CD4-positive, alpha-beta T cell treated with Interleukin-17A for 4 hours (primary cell): ENCODE measurements at regions not wholly inside any gene's neighbourhood (a gene's known extent, or its start where the extent isn't known, plus 50 kb on each side); places are given as distances from the start of the nearest gene placed in this dataset.

Experiments used
- DNase-seq: peaks from one replicate; pipeline ENCODE4 v3.0.0-alpha.2; 2020; ENCODE audit warnings: mixed read lengths

GRCh38 chr1:88275259-88275862, 408.7 kb upstream of the PKN2 start:
- DNase-seq: no peak

GRCh38 chr1:88276163-88276562, 407.9 kb upstream of the PKN2 start:
- DNase-seq: no peak

DNA sequence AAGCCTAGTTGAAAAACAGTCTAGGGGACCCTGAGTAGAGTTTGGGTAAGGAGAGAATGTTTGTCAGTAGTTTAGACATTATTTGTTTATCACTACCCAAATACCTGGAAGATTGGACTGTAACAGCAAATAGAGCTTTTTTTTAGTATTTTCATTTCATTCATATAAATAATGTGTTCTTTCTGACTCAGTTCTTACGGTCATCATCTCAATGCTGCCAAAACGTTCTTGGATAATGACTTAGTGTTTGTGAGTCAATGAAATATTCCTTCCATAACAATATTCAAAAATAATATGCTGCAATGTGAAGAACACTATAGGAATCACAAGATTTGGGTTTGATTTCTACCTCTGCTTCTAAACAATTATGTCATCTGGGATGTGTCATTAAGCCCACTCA, 400.0 kb upstream of the PKN2 start:
- no peak for DNase-seq

DNA sequence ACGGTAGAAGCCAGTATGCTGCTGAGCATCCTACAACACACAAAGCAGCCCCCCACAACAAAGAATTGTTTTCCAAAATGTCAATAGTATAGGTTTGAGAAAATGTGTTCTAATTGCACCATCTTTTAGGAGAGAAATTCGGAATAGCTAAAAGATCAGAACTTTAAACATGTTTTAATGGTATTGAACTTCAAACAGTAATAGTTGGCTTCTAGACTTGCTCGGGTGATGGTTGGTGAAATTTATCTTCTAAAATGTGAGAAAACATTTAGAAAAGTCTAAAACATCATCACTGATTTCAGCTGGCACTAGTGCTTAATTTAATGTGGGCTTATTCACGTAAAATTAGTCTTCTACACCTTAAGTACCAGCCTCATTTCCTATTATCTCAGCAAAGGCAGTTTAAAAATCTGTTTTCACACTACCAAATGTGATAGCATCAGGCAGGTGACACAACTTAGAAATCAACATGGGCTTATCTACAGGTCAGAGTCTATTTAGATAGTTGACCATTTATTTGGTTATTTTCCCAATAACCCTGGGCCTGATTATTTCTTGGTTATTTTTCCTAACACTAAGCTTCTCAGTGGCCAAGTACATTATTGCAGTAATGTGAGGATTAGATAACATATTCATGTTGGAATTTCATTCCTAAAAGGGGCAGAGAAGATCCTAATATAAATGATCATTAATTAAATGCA, 399.3 kb upstream of the PKN2 start:
- DNase-seq: no peak

GRCh38 chr1:88286716-88287115, 397.4 kb upstream of the PKN2 start:
- no peak for DNase-seq

GRCh38 chr1:88288571-88288970, 395.5 kb upstream of the PKN2 start:
- DNase-seq: no peak

GRCh38 chr1:88289401-88290102, 394.5 kb upstream of the PKN2 start:
- DNase-seq: no peak

DNA sequence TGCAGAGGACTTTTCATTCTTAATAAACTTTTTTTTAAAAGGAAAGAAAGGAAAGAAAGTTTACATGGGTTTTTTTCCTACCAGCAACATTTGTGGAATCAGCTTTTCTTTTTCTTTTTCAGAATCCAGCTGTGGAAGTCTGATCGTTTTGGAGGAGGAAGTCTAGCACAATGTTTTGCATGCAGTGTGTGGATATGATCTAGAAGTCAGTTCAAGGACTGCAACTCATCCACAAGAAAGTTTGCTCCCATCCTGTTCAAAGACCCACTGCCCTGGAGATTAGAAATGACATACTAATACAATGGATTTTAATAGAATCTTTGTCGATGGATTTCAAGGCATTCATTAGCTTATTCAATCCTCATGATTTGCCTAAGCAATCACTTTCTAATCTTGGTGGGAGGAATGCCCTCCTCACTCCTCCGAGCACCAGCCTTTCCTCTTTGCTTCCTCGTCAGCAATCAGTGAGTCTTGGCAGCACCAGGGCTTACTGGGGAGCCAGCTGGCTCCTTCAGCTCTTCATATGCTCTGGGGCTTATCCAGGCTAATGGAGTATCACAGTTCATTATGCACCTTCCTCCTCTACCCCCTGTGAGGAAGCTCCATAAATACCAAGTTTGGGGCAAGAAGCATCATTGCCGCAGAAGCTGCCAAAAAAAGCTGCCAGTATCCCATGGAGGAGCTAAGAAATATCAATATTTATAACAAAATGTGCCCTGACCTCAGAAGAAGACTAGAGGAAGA, 392.3 kb upstream of the PKN2 start:
- DNase-seq: no peak

GRCh38 chr1:88293691-88294190, 390.3 kb upstream of the PKN2 start:
- DNase-seq: no peak

GRCh38 chr1:88296227-88296626, 387.8 kb upstream of the PKN2 start:
- DNase-seq: no peak

DNA sequence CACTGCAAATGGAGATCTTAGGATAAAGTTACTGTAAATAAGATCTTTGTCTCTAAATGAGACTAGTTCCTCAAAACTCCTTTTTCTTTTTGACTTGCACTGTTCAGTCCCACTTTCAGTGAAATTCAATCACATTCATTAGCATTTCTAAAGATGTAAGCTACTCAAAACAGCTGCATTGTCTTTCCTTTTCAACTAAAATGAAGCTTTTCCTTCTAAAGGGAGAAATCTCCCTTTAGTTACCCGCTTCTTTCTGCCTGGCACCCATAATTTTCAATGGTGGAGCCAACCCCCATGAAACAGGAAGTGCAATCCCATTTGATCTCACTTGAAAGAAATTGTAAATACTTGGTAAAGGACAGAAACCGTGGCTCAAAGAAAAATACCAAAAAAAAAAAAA, 387.4 kb upstream of the PKN2 start:
- DNase-seq: no peak

DNA sequence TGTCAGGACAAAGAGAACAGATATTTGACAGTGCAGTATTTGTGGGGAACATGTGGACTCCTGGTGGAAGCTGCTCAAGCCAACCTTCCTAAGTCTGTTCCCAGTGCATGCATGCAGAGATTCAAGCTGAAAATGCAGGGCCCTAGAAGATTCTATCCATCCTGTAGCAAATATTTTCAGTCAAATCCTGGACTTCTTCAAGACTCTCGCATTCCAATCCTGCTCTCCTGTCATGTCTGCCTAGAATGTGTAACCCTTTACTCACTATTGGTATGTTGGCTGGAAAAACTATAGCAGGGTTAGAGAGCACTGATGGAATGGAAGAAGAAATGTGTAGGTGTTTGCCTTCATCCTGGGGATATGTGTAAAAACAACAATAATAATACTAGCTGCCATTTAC, 385.6 kb upstream of the PKN2 start:
- no peak for DNase-seq

DNA sequence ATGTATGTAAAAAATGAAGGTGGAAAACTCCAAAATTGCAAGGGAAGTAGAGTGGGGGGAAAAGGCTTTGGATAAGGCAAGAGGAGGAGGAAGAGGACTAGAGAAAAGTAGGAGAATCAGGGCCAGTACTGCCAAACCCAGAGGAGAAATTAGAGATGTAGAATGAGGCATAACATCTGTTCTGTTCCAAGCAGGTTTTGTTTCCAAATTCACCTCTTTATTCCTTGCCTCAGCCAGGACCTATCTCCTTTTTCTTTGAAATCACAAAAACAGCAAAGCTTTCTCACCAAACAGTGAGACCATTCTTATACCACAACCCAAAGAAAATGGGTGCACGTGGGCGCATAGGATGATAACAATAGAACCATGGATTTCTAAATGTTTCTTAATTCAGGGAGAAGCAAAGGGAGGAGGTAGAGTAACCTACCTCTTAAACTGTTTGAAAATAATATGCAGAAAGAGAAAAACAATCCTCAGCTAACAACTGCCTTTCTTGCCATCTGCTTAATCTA, 383.3 kb upstream of the PKN2 start:
- no peak for DNase-seq

GRCh38 chr1:88302843-88303486, 381.1 kb upstream of the PKN2 start:
- no peak for DNase-seq

DNA sequence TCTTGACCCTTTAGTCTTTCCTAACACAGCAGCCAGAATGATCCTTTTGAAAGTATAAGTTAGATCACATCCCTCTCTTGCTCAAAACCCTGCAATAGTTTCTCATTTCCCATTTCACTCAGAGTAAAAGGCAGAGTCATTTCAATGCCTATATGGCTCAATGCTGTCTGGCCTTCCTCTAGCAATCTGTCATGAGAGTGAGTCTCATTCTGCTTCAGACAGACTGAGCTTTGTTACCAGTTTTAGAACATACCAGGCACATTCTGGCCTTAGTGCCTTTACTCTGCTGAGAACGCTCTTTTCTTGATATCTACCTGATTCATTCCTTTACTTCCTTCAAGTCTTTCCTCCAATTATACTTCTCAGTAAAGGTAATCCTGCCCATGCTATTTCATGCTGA, 372.8 kb upstream of the PKN2 start:
- DNase-seq: no peak

DNA sequence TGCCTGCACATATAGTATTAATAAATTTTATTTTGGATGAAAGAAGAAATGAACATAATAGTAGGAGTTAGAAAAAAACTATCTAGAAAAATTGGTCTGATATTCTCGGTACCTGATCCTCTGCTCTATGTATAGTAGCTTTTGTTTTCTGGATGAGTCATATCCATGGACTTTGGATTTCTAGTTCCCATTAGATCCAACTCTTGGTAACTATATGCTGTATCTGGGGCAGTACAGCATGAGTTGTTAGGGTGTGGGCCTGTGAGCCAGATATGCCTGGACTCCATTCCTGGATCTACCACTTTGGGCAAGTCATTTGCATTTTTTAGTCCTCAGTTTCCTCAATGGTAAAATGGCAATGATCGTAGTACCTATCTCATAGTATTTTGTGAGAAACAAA, 372.2 kb upstream of the PKN2 start:
- DNase-seq: no peak

DNA sequence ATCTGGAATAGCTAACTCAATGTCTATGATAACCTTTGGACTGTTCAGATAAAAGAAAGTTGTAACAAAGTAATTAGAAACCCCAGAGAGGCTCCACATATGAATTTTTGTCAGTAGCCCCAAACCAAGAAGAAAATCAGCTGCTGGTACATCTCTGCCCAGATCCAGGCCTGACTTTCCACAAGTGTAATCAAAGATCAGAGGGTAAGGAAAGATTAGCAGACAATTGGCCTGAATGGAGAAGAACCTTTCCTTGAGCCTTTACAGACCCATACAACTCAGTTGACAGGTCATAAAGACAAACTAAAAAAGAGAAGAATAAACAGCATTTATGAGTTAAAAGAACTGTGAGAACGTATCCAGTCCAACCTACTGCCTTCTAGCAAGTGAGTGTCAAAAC, 366.7 kb upstream of the PKN2 start:
- DNase-seq: no peak

GRCh38 chr1:88318740-88319139, 365.3 kb upstream of the PKN2 start:
- no peak for DNase-seq

- no peak for DNase-seq
Measured at GRCh38 chr1:88320291-88320690, 363.8 kb upstream of the PKN2 start.

DNA sequence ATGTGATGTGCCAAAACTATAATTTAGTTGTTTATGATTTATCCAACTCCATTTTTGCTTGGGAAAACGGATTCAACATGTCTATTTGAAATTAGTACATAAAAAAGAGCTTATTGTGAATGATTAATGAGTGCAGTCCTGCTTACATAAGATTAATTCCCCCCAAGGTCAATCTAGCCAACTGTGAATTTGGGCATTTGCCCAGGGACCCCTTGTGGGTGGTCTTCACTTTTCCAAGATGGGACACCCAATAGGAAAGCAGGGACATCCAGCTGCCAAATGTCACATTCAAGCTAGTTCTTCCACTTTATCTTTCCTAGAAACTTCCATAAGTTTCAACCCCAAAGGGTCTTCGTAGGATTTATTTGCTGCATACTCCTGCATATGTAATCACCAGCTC, 362.4 kb upstream of the PKN2 start:
- no peak for DNase-seq

DNA sequence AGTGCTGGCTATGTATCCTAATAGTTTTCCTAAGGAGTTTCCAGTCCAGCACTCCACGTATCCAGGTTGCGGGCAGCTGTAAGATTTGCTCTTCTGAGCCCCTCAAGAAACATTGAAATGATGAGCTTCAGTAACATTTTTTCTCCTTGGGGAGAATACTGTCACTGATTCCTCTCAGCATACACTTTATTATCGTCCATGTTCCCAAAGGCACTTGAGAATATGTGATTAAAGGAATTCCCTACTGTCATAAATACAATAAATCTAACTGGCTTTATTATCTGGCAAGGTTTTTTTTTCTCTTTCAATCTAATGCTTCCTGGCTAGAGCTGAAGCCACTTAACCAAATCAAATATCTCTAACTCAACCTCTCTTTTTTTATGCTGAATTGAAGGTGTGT, 359.2 kb upstream of the PKN2 start:
- DNase-seq: no peak

- DNase-seq: no peak
Measured at GRCh38 chr1:88327391-88328267, 356.4 kb upstream of the PKN2 start.
